HEK293T (cell line): ENCODE measurements at regions not wholly inside any gene's neighbourhood (a gene's known extent, or its start where the extent isn't known, plus 50 kb on each side); places are given as distances from the start of the nearest gene placed in this dataset.
"Not testable (repeated sequence)": the region's sequence is repeated elsewhere in the genome, so short reads cannot be mapped to it uniquely, and the experiment has no call there.

Experiments used
- CTCF ChIA-PET: fragments of 350-600 bp; formaldehyde crosslinking; extraction: SDS; loops from one replicate; lab custom pipeline; 2021; ENCODE audit warnings: antibody characterized with exemption, inconsistent platforms; lab: Yijun Ruan, JAX
- POLR2A ChIA-PET: fragments of 350-600 bp; formaldehyde crosslinking; extraction: SDS; loops from one replicate; lab custom pipeline; 2020; ENCODE audit warnings: antibody characterized with exemption, inconsistent platforms; lab: Yijun Ruan, JAX
- DNase-seq: peaks from one replicate; pipeline ENCODE4 v3.0.0; 2012; ENCODE audit warnings: mixed read lengths; ENCODE audit errors: extremely low spot score
- ARNT ChIP-seq: fragments of 450-650 bp; IDR thresholded peaks from 2 replicates; pipeline ENCODE4 v1.6.1; 2017; ENCODE audit warnings: mild to moderate bottlenecking
- BHLHE40 ChIP-seq: fragments of 450-650 bp; IDR thresholded peaks from 2 replicates; pipeline ENCODE4 v1.6.1; 2016; ENCODE audit warnings: mild to moderate bottlenecking, moderate library complexity, borderline replicate concordance
- CTBP1 ChIP-seq: fragments of 450-650 bp; IDR thresholded peaks from 2 replicates; pipeline ENCODE4 v1.6.1; 2016; ENCODE audit warnings: borderline replicate concordance
- ELF4 ChIP-seq: fragments of 450-650 bp; IDR thresholded peaks from 2 replicates; pipeline ENCODE4 v1.6.1; 2017; ENCODE audit warnings: antibody characterized with exemption
- FOXA1 ChIP-seq: fragments of 450-650 bp; IDR thresholded peaks from 2 replicates; pipeline ENCODE4 v1.6.1; 2016; ENCODE audit warnings: mild to moderate bottlenecking
- FOXK2 ChIP-seq: fragments of 450-650 bp; IDR thresholded peaks from 2 replicates; pipeline ENCODE4 v1.6.1; 2016; ENCODE audit warnings: mild to moderate bottlenecking
- FOXM1 ChIP-seq: fragments of 450-650 bp; IDR thresholded peaks from 2 replicates; pipeline ENCODE4 v1.6.1; 2017; ENCODE audit warnings: mild to moderate bottlenecking, borderline replicate concordance
- HDGF ChIP-seq: fragments of 450-650 bp; IDR thresholded peaks from 2 replicates; pipeline ENCODE4 v1.6.1; 2017; ENCODE audit warnings: antibody characterized with exemption, borderline replicate concordance
- L3MBTL2 ChIP-seq: fragments of 450-650 bp; conservative IDR thresholded peaks from 2 replicates; pipeline ENCODE4 v1.6.1; 2016; ENCODE audit warnings: mild to moderate bottlenecking
- LEF1 ChIP-seq: fragments of 450-650 bp; IDR thresholded peaks from 2 replicates; pipeline ENCODE4 v1.6.1; 2017; ENCODE audit warnings: mild to moderate bottlenecking, borderline replicate concordance
- NFRKB ChIP-seq: fragments of 450-650 bp; IDR thresholded peaks from 2 replicates; pipeline ENCODE4 v1.6.1; 2016; ENCODE audit warnings: mild to moderate bottlenecking, moderate library complexity
- PKNOX1 ChIP-seq: fragments of 450-650 bp; IDR thresholded peaks from 2 replicates; pipeline ENCODE4 v1.6.1; 2016
- SP1 ChIP-seq: fragments of 450-650 bp; IDR thresholded peaks from 2 replicates; pipeline ENCODE4 v1.6.1; 2017
- SUZ12 ChIP-seq: fragments of 450-650 bp; IDR thresholded peaks from 2 replicates; pipeline ENCODE4 v1.6.1; 2016; ENCODE audit warnings: mild to moderate bottlenecking
- TARDBP ChIP-seq: fragments of 450-650 bp; IDR thresholded peaks from 2 replicates; pipeline ENCODE4 v1.6.1; 2016
- ZNF384 ChIP-seq: fragments of 450-650 bp; IDR thresholded peaks from 2 replicates; pipeline ENCODE4 v1.6.1; 2016

GRCh38 chr4:53704329-53704728 lies 113.0 kb upstream of the LNX1 start:
- POLR2A ChIA-PET = no interaction called here
- CTCF ChIA-PET = interaction anchor here (1.2 kb wide), 1 partner anchor 33 kb away, joined by 3 read pairs; no protein-coding TSS in a partner anchor
- TF ChIP-seq NFRKB = no peak
- no peak for TF ChIP-seq ELF4
- TF ChIP-seq CTBP1 = no peak
- no peak for TF ChIP-seq ARNT
- no peak for DNase-seq

DNA sequence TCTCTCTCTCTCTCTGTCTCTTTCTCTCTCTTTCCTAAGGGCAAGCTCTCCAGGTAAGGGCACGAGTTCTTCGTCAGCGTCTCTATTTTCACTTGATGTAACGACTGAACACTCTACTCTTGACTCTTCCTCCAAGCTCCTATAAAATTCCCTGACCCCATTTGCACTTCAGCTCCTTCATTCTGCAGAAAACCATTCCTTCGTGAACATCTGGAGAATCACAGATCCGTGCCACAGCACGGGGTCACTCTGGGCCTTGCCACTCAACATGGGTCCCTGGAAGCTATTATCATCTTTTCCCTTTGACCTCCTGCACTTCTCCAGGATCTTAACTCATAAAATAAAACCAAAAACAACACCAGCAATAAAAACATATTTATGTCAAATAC lies 112.0 kb upstream of the LNX1 start:
- no peak for DNase-seq
- ChIA-PET CTCF (interaction anchor here (0.8 to 1.4 kb wide), 5 partner anchors 9 to 688 kb away, joined by 3 to 8 read pairs (median 4); no protein-coding TSS in a partner anchor), POLR2A (interaction anchor here (0.7 to 1.5 kb wide), 3 partner anchors 9 to 325 kb away, joined by 3 to 6 read pairs (median 3); partner anchors contain the start of gene FIP1L1)
- TF ChIP-seq L3MBTL2 (no peak), TARDBP (no peak), SUZ12 (no peak), SP1 (no peak), CTBP1 (no peak)

DNA sequence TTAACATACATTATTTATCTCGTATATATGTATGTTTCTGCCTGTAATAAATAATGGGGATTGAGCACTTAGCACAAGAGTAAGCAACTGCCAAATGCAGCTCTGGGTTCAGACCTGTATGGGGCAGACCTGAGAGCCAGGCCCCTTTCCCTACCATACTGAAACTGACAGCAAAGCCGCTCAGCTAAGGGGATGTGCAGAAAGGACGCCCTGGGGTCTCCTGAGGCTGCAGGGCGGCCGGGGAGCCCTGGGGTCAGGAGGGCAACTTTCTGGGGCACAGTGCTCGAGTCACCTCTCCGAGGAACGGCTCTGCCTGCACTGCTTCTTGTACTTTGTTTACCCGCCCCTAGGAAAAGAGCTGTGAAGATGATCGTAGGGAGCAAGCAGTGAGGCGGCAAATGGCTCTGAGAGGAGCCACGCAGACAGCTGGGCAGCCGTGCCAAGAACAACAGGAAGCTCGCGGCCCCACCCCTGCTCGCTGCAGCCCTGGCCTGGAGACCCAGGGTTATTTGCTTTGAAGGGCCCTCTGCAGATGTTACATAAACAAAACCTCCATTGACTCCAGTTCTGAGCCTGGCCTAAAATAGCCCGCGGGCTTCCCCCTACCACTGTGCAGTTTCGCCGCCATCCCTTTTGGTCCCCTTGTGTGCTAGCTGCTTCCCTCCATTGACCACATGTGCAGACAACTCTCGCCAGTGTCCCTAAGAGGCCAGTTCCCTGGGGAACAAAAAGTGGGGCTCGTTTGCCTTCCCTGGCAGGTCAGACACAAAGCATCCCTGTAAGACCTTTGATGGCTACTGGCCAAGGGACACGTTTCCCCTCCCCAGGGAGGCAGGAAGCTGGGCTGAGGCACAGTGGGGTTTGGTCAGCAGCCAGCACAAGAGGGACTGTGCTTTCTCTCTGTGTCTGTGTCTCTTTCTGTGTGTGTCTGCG lies 111.3 kb upstream of the LNX1 start:
- no peak for TF ChIP-seq TARDBP
- no peak for TF ChIP-seq SP1
- peak; percentile 49; the same call in 1 of the 2 replicates for TF ChIP-seq L3MBTL2
- TF ChIP-seq LEF1 = no peak
- TF ChIP-seq FOXM1 = no peak
- POLR2A ChIA-PET = interaction anchor here (0.7 to 1.5 kb wide), 3 partner anchors 9 to 325 kb away, joined by 3 to 6 read pairs (median 3); partner anchors contain the start of gene FIP1L1
- peak; percentile 42 for DNase-seq
- CTCF ChIA-PET = interaction anchor here (0.7 to 1.4 kb wide), 6 partner anchors 18 to 687 kb away, joined by 3 to 8 read pairs (median 4); no protein-coding TSS in a partner anchor

- CTCF ChIA-PET, POLR2A ChIA-PET, DNase-seq: not testable (repeated sequence)
These were observed 110.0 kb upstream of the LNX1 start for GRCh38 chr4:53701260-53701659.

DNA sequence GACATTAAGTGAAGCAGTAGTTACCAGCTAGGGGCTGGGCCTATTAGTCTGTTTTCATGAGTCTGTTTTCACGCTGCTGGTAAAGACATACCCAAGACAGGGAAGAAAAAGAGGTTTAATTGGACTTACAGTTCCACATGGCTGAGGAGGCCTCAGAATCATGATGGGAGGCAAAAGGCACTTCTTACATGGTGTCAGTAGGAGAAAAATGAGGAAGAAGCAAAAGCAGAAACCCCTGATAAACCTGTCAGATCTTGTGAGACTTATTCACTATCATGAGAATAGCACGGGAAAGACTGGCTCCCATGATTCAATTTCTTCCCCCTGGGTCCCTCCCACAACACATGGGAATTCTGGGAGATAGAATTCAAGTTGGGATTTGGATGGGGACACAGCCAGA lies 108.0 kb upstream of the LNX1 start:
- CTCF ChIA-PET, POLR2A ChIA-PET: not testable (repeated sequence)

DNA sequence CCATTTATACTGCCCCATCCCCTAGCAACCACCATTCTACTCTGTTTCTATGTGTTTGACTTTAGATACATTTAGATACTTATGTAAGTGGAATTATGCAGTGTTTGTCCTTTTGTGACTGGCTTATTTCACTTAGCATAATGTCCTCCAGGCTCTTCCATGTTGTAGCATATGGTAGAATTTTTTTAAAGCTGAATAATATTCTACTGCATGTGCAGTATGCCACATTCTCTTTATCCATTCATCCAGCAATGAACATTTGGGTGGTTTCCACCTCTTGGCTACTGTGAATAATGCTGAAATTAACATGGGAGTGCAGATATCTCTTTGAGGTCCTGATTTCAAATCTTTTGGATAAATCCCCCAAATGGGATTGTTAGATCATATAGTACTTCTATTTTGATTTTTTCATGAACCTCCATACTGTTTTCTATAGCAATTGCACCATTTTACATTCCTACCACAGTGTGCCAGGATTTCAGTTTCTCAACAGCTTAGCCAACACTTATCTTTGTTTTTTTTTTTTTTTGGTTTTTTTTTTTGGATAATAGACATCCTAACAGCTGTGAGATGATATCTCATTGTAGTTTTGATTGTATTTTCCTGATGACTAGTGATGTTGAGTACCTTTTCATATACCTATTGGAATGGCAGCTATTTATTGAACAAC lies 105.9 kb upstream of the LNX1 start:
- ChIA-PET CTCF (no interaction called here), POLR2A (no interaction called here)
- DNase-seq = no peak
- TF ChIP-seq CTBP1 (no peak), FOXA1 (no peak), ELF4 (no peak), SUZ12 (no peak), ZNF384 (no peak), BHLHE40 (no peak), NFRKB (no peak), L3MBTL2 (no peak)

More for the DNA sequence above, 108.0 kb upstream of the LNX1 start:
- DNase-seq = not testable (repeated sequence)

DNA sequence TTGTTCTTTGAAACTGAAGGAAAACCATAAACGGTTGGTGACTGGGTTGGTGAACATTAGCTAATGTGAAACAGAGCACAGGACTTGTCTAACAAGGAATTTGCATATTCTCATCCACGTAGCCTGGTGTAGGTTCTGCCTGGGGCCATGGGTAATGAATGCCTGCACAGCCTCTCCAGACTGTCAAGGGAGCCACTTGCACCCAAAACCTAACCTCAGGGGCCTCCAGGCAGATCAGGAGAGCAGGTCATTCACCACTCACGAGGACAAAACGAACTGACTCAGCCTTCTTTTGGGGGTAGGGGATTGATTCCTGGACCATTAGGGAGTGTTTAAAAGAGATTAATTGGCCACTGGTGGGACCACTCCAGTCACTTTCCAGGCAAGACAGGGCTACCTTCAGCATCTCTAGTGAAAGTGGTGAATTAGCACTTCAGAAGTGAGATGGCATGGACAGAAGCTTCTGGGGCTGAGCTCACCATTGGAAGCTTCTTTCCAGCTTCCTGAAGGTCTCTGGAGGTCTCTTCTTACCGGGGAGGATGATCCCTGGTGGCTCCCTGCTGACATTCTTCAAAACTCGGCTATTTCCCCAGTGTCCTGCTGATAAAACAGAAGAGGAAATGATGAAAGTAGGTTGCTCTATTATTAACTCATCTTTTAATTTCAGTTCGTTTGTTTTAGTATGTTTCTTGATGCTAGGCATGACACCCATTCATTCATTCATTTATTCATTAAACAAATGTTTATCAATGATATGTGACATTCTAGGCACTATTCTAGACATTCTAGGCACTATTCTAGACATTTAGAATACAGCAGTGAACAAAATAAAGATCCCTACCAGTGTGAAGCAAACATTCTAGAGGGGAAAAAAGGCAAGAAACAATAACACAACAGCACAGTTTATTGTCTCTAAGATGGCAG lies 104.5 kb upstream of the LNX1 start:
- POLR2A ChIA-PET = no interaction called here

More for the DNA sequence above, 104.5 kb upstream of the LNX1 start:
- no peak for DNase-seq
- TF ChIP-seq TARDBP (no peak), CTBP1 (no peak), ELF4 (no peak), FOXM1 (no peak), SUZ12 (no peak), ZNF384 (no peak), NFRKB (no peak), L3MBTL2 (no peak), ARNT (no peak), LEF1 (no peak), FOXA1 (no peak), HDGF (no peak), PKNOX1 (no peak), SP1 (no peak), FOXK2 (no peak), BHLHE40 (no peak)
- CTCF ChIA-PET = no interaction called here
